ENCODE measurements at regions not wholly inside any gene's neighbourhood (a gene's known extent, or its start where the extent isn't known, plus 50 kb on each side); places are given as distances from the start of the nearest gene placed in this dataset.

GRCh38 chr11:10941871-10942270 is 84.0 kb upstream of the ZBED5 start:
- ChIA-PET POLR2A (no interaction called here), CTCF (interaction anchor here (0.6 kb wide), 1 partner anchor 846 kb away, joined by 3 read pairs; no protein-coding TSS in a partner anchor)

DNA sequence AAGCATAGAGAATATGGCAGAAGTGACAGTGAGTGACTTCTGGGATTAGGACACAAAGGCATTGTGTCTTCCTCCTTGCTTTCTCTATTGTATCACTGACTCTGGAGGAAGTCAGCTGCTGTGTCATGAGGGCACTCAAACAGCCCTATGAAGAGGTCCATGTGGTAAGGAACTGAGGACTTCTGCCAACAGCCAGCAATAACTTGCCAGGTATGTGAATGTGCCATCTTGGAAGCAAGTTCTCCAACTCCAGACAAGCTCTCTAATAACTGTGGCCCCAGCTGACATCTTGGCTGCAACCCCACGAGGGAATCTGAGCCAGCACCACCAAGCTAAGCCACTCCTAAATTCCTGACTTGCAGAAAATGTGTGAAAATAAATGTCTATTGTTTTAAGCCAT is 83.6 kb upstream of the ZBED5 start:
- CTCF ChIA-PET, result no interaction called here
- POLR2A ChIA-PET, result no interaction called here

- ChIA-PET POLR2A (interaction anchor here (0.6 kb wide), 1 partner anchor 23 kb away, joined by 3 read pairs; no protein-coding TSS in a partner anchor), CTCF (no interaction called here)
Measured at GRCh38 chr11:10938650-10939387, 81.0 kb upstream of the ZBED5 start.

DNA sequence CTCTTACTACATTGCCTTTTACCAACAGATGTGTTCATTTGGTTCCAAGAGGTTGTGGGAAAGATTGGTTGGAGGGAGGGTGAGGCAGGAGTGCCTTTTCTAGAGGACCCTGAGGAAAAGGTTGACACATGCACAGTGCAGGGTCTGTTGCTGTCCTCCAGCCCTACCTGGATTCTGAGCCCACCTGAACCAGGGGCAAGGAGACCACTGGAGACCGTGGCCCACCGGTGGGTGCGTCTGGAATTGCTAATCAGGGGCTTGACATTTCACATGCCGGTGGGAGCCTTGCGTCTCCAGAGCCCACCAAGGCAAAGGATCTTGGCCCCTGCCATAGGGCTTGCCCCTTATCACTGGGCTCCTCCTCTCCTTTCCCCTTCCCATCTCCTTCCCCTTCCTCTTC is 80.4 kb upstream of the ZBED5 start:
- POLR2A ChIA-PET, result interaction anchor here (0.6 kb wide), 1 partner anchor 22 kb away, joined by 3 read pairs; no protein-coding TSS in a partner anchor
- CTCF ChIA-PET, result interaction anchor here (0.7 kb wide), 1 partner anchor 477 kb away, joined by 3 read pairs; no protein-coding TSS in a partner anchor

DNA sequence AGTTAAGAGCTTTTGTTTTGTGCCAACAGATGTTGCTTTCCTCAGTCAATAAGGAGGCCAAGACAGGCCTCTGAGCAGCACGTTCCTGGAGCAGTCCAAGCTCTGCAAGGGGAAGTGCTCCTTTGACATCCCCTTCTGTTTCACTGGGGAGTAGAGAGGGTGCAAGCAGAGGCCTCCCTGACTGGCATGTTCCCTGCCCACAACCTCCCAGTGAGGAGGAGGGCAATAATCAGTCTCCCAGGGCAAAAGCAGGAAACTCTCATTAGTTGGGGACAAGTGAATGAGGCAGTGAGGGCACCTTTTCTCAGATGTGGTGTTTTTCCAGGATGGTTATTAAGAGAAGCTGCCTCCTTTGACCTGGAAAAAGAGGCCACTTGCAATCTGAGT is 79.5 kb upstream of the ZBED5 start:
- ChIA-PET POLR2A (no interaction called here), CTCF (interaction anchor here (0.6 to 1.3 kb wide), 3 partner anchors 18 to 145 kb away, joined by 3 to 5 read pairs (median 3); no protein-coding TSS in a partner anchor)

DNA sequence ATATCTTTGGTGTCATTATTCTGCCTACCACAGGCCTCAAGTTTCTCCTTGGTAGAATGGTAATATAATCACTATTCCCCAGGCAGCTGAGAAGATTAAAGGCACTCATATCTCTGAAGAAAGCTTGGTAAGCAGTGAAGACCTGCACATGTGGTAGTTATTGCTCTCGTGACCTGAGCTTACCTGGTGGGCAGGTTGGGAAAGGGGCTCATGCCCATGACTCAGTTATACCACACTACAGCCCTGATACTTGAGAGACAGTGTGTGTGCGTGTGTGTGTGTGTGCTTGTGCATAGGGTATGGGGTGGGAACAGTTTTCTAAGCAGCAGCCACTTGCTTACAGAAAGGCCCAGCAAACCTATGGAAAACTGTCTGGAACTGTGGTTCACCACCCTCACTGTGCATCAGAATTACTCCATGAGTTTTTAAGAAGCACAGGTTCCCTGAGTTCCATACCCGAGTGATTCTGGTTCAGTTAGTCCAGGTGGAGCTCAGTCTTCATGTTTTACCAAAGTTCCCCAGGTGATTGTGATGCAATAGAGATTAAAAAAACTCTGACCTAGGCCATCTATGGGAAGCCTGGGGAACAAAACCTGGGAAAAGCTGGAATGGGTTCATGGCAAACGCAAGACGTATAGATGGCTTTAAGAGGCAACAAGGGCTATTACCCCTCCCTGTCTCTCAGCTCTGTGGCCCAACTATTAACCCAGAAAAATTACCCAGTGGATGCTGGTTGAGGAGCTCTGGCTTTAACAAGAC is 79.0 kb upstream of the ZBED5 start:
- POLR2A ChIA-PET, result no interaction called here
- CTCF ChIA-PET, result interaction anchor here (0.5 to 1.3 kb wide), 3 partner anchors 84 to 144 kb away, joined by 3 read pairs; no protein-coding TSS in a partner anchor

DNA sequence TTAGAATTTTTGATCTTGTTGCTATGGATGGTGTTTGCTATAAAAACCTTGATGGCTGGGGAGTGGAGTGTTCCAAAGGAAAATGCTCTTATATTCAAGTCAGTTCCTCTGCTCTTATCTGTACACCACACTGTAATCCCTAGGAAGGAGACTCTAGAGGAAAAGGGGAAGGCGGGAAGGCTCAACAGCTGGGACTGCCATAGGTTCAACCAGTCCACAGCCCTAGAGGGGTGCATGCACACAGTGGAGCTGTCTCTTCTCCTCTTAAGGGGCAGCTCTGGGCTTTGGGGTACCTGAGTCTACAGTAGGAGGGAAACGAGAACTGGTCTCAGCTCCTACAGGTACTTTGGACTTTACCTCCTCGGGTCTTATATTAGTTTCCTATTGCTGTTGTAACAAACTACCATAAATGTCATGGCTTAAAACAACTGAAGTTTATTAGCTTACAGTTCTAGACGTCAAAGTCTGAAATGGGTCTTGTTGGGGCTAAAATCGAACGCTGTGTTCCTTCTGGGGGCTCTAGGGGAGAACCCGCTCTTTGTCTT is 77.2 kb upstream of the ZBED5 start:
- ChIA-PET POLR2A (no interaction called here), CTCF (interaction anchor here (1.2 to 2.5 kb wide), 7 partner anchors 9 to 852 kb away, joined by 3 to 15 read pairs (median 11); no protein-coding TSS in a partner anchor)

DNA sequence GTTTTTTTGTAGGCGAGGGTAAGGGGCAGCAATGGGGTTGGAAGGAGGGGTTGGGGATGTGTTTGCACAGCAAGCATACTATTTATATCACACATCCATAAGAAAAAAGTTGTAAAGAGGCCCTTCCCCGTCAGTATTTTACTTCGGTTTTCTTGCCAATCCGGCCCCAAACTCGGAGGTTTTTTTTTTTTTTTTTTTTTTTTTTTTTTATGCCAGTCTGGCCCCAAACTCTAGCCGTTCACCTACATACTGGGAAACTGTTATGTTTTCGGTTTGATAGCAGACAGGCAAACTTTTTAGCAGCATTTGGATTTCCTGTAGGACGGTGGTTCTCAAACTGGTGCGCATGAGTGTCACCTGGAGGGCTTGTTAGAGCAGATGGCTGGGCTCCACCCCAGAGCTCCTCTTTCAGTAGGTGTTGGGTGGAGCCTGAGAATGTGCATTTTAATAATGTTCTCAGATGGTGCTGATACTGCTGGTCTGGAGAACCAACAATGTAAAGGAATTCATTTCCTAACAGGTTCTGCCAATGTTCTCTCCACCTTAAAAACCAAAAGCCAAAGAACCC is 76.5 kb upstream of the ZBED5 start:
- POLR2A ChIA-PET, result interaction anchor here (0.9 kb wide), 1 partner anchor 141 kb away, joined by 5 read pairs; no protein-coding TSS in a partner anchor
- CTCF ChIA-PET, result interaction anchor here (0.6 to 2.5 kb wide), 18 partner anchors 8 to 1970 kb away, joined by 3 to 15 read pairs (median 4); no protein-coding TSS in a partner anchor

DNA sequence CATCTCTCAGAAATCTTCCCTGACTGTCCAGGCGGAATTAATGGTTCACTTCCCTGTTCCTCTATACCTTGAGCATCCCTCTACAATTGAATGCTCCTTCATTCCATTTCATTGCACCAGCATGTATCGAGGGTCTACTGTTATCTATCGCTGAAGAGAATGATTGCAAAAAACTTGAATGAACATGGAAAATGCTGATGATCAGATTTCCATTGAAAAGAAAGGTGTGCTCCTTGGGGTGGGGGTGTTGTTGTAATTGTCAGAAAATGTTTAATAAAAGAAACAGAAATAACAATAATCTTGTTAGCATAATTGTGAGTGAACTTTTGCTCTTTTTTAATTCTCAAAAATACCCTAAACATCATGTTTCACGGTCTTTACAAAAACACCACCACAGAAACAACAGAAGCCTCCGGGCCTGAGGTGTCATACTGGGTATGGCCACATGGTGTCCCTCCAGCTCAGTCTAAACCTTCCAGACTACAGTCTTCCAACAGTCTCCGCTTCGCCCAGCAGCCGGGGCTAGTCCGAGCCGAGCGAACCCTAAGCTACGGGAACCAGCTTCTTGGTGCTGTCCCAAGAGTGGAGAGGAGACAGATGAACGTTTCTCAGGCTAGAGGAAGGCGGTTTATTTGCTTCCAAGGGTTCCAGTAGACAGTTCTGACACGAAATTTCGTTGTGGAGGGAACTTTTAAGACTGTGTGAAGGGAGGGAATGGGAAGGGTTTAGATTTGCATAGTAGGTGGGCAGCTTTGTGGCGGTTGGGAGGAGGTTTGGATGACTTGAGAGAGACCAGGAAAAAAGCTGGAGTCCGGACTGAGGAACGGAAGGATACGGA is 75.8 kb upstream of the ZBED5 start:
- ChIA-PET CTCF (interaction anchor here (0.6 to 2.5 kb wide), 17 partner anchors 9 to 1969 kb away, joined by 3 to 15 read pairs (median 4); no protein-coding TSS in a partner anchor), POLR2A (interaction anchor here (0.9 kb wide), 1 partner anchor 140 kb away, joined by 5 read pairs; no protein-coding TSS in a partner anchor)

DNA sequence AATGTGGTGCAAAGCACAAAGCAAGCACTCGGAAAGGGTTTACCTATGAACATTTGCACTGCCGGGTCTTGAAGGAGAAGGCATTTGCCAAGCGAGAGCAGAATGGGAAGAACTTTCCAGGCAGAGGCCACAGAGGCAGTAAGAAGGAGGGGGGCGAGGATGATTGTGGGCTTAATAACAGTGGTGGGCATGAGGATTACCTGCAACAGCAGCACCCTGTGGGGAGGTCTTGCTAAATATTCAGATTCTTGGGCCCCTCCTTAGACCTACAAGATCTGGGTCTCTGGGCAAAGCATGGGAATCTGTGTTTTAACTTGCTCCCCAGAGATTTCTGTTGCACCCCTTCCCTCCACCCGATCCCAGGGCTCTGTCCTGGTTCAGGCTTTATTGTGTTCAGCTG is 75.1 kb upstream of the ZBED5 start:
- ChIA-PET CTCF (interaction anchor here (1.8 to 2.5 kb wide), 2 partner anchors 88 to 96 kb away, joined by 15 read pairs; no protein-coding TSS in a partner anchor), POLR2A (no interaction called here)

- POLR2A ChIA-PET, result no interaction called here
Measured at GRCh38 chr11:10931761-10932670, 74.2 kb upstream of the ZBED5 start.

GRCh38 chr11:10930972-10931760 is 73.3 kb upstream of the ZBED5 start:
- ChIA-PET CTCF (interaction anchor here (1.5 to 2.3 kb wide), 3 partner anchors 11 to 139 kb away, joined by 5 to 8 read pairs (median 6); no protein-coding TSS in a partner anchor), POLR2A (interaction anchor here (0.9 to 1.0 kb wide), 2 partner anchors 123 to 127 kb away, joined by 3 to 4 read pairs; no protein-coding TSS in a partner anchor)

More at GRCh38 chr11:10931761-10932670, 74.2 kb upstream of the ZBED5 start:
- CTCF ChIA-PET, result interaction anchor here (0.8 to 2.3 kb wide), 4 partner anchors 12 to 140 kb away, joined by 5 to 8 read pairs (median 6); partner anchors contain the start of gene ZBED5

DNA sequence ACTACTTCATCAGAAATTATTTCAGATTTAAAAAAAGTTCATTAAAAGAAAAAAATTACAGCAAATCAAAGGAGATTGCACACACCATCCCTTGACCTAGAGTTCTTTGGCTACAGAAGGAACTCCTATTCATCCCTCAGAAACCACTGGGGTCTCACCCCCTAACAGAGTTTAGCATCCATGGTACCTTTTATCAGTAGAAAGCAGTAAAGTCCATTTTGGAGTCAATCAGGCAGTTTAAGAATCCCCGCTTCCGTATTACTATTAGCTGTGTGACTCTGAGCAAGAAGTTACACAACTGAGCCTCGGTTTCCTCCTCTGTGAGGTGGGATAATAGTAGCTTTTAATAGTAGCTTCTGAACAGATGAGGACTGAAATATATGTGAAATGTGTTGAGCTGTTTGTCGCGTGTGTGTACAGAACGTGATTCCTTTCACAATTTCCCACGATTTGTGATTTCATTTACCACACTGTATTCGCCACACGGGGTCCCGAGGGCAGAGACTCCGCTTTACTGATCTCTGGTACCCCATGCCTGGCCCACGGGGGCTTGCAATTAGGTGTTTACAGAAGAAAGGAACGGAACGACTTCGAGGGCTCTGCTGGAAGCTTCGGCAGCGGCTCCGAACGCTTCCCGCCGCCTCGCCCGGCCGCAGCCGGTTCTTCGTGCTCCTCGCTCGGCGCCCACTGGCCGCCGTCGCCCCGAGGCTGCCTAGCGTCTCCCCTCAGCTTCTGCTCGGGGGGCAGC is 72.5 kb upstream of the ZBED5 start:
- POLR2A ChIA-PET, result interaction anchor here (0.9 to 1.0 kb wide), 2 partner anchors 123 to 126 kb away, joined by 3 to 4 read pairs; no protein-coding TSS in a partner anchor
- CTCF ChIA-PET, result interaction anchor here (1.5 to 2.3 kb wide), 3 partner anchors 10 to 138 kb away, joined by 5 to 8 read pairs (median 6); no protein-coding TSS in a partner anchor

DNA sequence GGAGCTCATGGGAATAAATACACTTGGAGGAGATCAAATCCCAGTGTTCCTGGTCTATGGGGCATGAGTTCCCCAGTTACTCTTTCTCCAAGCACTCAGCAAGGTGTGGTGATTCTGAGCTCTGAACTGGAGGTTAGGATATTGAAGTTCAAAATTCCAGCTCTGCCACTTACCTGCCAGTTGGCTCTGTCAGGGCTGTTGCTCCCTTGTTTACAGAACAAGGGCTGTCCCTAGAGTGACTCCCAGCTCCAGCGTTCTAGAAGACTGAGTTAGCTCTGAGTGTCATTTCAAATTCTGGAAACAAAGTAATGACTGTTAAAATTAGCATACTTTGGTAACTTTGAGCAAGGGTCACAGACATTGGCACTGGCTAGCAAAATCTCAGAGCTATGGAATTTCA is 69.7 kb upstream of the ZBED5 start:
- ChIA-PET CTCF (interaction anchor here (1.4 kb wide), 1 partner anchor 135 kb away, joined by 5 read pairs; no protein-coding TSS in a partner anchor), POLR2A (no interaction called here)

GRCh38 chr11:10926801-10927211 is 69.0 kb upstream of the ZBED5 start:
- ChIA-PET POLR2A (no interaction called here), CTCF (interaction anchor here (1.4 kb wide), 1 partner anchor 135 kb away, joined by 5 read pairs; no protein-coding TSS in a partner anchor)
